Psoas muscle (tissue), 7 donors: ENCODE measurements at regions not wholly inside any gene's neighbourhood (a gene's known extent, or its start where the extent isn't known, plus 50 kb on each side); places are given as distances from the start of the nearest gene placed in this dataset.

Experiments used
- ATAC-seq, 4 donors: fragments of 200-7000 bp; cut with Tn5 transposase; one replicate each; pipeline ENCODE4 v1.9.1; 2020; ENCODE audit warnings: moderate library complexity in 3 of 4, mild to moderate bottlenecking in 2 of 4
- DNase-seq, 2 donors: peaks; one replicate each; pipeline ENCODE4 v3.0.0-alpha.2; 2020
- H3K27ac ChIP-seq: fragments of 200-600 bp; one replicate; pipeline ENCODE4 v1.8.0; 2022
- H3K27me3 ChIP-seq, 3 donors: fragments of 200-600 bp in 1 of 3; one replicate each; pipeline versions ENCODE4 v1.6.1 to v1.8.0; 2013 to 2022; ENCODE audit warnings: low read length in 2 of 3, mild to moderate bottlenecking in 2 of 3, moderate library complexity in 1 of 3; ENCODE audit not compliant: insufficient read depth in 3 of 3
- H3K36me3 ChIP-seq, 2 donors: fragments of 200-600 bp in 1 of 2; one replicate each; pipeline versions ENCODE4 v1.6.1 to v1.8.0; 2013 to 2022; ENCODE audit warnings: low read depth in 1 of 2, mild to moderate bottlenecking in 1 of 2, moderate library complexity in 1 of 2; ENCODE audit not compliant: insufficient read depth in 1 of 2
- H3K4me1 ChIP-seq: fragments of 200-600 bp; one replicate; pipeline ENCODE4 v1.8.0; 2022
- H3K4me3 ChIP-seq: fragments of 200-600 bp; one replicate; pipeline ENCODE4 v1.8.0; 2022; ENCODE audit warnings: mild to moderate bottlenecking
- H3K9me3 ChIP-seq: fragments of 200-600 bp; one replicate; pipeline ENCODE4 v1.8.0; 2022
- WGBS, 3 donors: extraction: QIAGEN DNeasy Blood & Tissue Kit; methylation state at CpG; one replicate each; pipeline versions ENCODE4 v1.1.6 to v1.1.7; 2013; 5-methylcytosine and 5-hydroxymethylcytosine counted together
- intact Hi-C, 2 donors: fragments of 100-400 bp; cut with DNase I; formaldehyde crosslinking; loops; one replicate each; pipeline versions ENCODE4 v1.11.0 to v1.14.2; 2022
- TF ChIP-seq, protein P1 (sequence below): fragments of 200-600 bp; IDR thresholded peaks from one replicate; pipeline ENCODE4 v1.8.0; 2022; ENCODE audit warnings: antibody characterized with exemption
- donor health status: healthy with polysubstance abuse.
- donor health status: DM: no; HTN: no; CAD: no; lungs with moderate emphysema.
- donor health status: Bipolar disorder and iron deficiency.
- donor health status: healthy.
- donor health status: DM: yes; HTN: yes; CAD: no.
- donor health status: DM: no; HTN: no; CAD: no.
- donor health status: DM: yes; HTN: yes; CAD: no.

DNA sequence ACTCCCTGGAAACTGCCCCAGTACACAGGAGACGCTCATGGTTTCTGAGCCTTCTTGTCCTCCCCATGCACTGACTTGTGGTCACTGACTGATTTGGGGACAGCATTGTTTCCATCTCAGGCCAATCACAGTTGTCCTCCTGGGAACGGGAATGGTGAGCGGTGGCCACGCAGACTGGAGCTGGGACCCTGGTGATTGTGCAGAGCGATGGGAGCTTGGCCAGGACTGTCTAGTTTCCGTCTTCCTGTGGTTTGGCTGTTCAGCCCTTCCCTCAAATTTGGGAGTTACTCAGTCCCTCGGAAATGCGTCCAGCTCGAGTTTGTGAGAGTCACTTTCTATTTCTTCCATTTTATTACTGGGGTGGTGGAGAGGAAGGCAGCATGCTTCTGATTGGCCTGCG is 250.9 kb downstream of the ACTR3B start:
- intact Hi-C loops: no loop called here
- ATAC-seq (no peak), DNase-seq (no peak)
- Histone ChIP-seq H3K9me3 (no peaks in the 10 kb centered on the region), H3K4me1 (no peaks in the 10 kb centered on the region), H3K36me3 (no peaks in the 10 kb centered on the region), H3K4me3 (no peak overlapping the region), H3K27ac (no peak overlapping the region), H3K27me3 (no peaks in the 10 kb centered on the region)
- TF ChIP-seq, protein P1, sequence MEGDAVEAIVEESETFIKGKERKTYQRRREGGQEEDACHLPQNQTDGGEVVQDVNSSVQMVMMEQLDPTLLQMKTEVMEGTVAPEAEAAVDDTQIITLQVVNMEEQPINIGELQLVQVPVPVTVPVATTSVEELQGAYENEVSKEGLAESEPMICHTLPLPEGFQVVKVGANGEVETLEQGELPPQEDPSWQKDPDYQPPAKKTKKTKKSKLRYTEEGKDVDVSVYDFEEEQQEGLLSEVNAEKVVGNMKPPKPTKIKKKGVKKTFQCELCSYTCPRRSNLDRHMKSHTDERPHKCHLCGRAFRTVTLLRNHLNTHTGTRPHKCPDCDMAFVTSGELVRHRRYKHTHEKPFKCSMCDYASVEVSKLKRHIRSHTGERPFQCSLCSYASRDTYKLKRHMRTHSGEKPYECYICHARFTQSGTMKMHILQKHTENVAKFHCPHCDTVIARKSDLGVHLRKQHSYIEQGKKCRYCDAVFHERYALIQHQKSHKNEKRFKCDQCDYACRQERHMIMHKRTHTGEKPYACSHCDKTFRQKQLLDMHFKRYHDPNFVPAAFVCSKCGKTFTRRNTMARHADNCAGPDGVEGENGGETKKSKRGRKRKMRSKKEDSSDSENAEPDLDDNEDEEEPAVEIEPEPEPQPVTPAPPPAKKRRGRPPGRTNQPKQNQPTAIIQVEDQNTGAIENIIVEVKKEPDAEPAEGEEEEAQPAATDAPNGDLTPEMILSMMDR: no peak
- 79 to 88% (median 81%) methylated on average over 10 of the region's 10 CpGs for WGBS, 3 donors

DNA sequence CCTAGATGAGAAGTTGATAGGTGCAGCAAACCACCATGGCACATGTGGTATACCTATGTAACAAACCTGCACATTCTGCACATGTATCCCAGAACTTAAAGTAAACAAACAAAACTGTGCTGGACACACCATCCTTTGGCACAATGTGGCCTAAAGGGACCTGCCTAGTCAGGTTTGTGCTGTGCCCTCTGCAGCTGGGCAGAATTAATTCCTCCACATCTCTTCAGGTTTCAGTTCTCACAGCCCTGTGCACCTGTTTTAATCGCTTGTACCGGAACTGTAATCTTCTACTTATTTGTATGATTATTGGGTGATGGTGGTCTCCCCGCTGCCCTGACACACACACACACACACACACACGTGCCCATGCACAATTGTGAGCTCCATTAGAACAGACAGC is 252.7 kb downstream of the ACTR3B start:
- no peak for DNase-seq
- intact Hi-C loops: no loop called here
- ATAC-seq: no peak
- Histone ChIP-seq H3K4me1 (no peaks in the 10 kb centered on the region), H3K27ac (no peak overlapping the region), H3K9me3 (no peaks in the 10 kb centered on the region), H3K4me3 (no peak overlapping the region), H3K36me3 (no peaks in the 10 kb centered on the region), H3K27me3 (no peaks in the 10 kb centered on the region)
- TF ChIP-seq, protein P1: no peak
- WGBS, 3 donors: 38 to 67% (median 56%) methylated on average over 4 of the region's 4 CpGs

DNA sequence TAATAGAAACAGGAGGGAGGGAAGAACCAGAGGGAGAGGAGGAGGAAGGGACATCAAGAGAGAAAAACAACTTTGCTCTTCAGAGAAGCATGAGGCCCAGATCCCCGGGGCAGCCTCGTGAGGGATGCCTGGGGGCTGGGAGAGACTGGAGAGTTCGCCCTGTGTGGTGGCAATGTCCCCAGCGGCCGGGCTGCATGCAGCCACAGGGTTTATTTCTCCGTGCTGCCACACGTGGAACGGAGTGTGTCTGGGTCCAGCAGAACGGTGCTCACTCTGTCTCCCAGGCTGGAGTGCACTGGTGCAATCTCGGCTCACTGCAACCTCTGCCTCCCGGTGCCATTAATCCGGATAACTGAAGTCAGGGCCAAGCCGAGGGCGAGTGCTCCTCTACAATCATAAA is 257.7 kb downstream of the ACTR3B start:
- Histone ChIP-seq H3K27ac (no peak overlapping the region), H3K27me3 (peaks cover 0 to 4% (median 0%) of the 10 kb centered on the region in 3 donors), H3K4me1 (no peaks in the 10 kb centered on the region), H3K9me3 (no peaks in the 10 kb centered on the region), H3K36me3 (no peaks in the 10 kb centered on the region), H3K4me3 (no peak overlapping the region)
- intact Hi-C loops: no loop called here
- TF ChIP-seq, protein P1: no peak
- DNase-seq (no peak), ATAC-seq (no peak)
- 44 to 46% (median 46%) methylated on average over 14 of the region's 14 CpGs for WGBS, 3 donors

DNA sequence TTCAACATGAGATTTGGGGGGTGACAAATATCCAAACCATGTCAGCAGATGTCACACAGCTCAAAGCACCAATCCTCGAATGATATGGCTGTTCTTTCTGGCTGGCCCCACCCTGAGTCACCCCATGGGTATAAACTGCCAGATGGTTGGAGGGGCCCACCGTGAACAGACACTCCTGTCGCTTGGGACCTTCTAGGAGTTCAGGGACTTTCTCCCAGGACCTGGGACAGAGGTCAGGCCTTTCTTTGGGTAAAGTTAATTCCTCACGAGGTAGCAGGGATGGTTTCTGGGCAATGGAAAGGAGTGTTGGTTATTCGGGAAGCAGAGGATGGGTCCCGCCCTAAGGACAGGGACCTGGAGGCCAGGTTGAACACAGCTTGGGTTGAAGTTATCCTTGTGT is 262.0 kb downstream of the ACTR3B start:
- Histone ChIP-seq H3K36me3 (no peaks in the 10 kb centered on the region), H3K4me1 (no peaks in the 10 kb centered on the region), H3K4me3 (no peak overlapping the region), H3K9me3 (no peaks in the 10 kb centered on the region), H3K27me3 (peaks cover 0 to 4% (median 0%) of the 10 kb centered on the region in 3 donors), H3K27ac (no peak overlapping the region)
- ATAC-seq: no peak
- intact Hi-C loops: no loop called here
- TF ChIP-seq, protein P1: no peak
- no peak for DNase-seq
- 63 to 77% (median 68%) methylated on average over 6 of the region's 6 CpGs for WGBS, 3 donors

DNA sequence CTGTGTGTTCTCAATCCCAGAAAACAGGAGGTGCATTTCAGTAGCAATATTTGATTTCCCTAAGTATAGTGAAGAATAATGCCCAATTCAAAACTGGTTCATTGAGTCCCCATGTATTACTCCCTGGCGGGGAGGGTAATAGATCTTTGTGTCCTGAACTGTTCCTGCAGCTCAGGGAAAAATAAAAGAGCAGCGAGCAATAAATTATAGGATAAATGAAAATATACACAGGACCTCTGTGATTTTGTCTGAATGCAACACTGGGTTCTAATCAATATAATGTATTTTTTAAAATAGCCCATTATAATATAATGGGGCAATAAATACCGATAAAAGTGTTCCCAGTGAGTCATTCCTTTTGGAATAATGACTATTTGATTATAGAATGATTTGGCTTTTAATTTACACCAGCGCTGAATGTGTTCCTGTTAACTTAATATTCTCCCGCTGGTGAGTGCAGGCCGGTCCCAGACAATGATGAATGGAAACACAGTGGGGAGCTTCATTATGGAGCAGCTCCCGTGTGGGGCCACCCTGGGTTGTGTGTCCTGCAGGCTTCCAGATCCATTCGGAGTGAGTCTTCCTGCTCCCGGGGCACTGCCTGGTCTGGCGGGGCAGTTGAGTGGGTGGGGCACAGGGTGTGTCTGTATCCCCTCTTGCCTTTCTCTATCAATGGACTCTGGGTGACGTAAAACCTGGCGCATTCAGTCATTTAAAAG is 263.1 kb downstream of the ACTR3B start:
- intact Hi-C loops: no loop called here
- Histone ChIP-seq H3K9me3 (no peaks in the 10 kb centered on the region), H3K36me3 (no peaks in the 10 kb centered on the region), H3K27me3 (peaks cover 0 to 4% (median 0%) of the 10 kb centered on the region in 3 donors), H3K4me1 (no peaks in the 10 kb centered on the region), H3K27ac (no peak overlapping the region), H3K4me3 (no peak overlapping the region)
- 48 to 53% (median 50%) methylated on average over 12 of the region's 12 CpGs for WGBS, 3 donors
- TF ChIP-seq, protein P1: no peak
- DNase-seq (no peak), ATAC-seq (no peak)
